Tibial nerve (tissue), 4 donors: ENCODE measurements at regions not wholly inside any gene's neighbourhood (a gene's known extent, or its start where the extent isn't known, plus 50 kb on each side); places are given as distances from the start of the nearest gene placed in this dataset.

Experiments used
- EP300 ChIP-seq, 2 donors: sonication (generic); formaldehyde crosslinking; IDR thresholded peaks; one replicate each; pipeline ENCODE4 v1.6.1; 2017; ENCODE audit warnings: antibody characterized with exemption in 2 of 2, mild to moderate bottlenecking in 1 of 2
- POLR2A ChIP-seq, 2 donors: fragments of 450-650 bp; IDR thresholded peaks; one replicate each; pipeline ENCODE4 v1.6.1; 2017; ENCODE audit warnings: antibody characterized with exemption in 2 of 2, mild to moderate bottlenecking in 2 of 2, moderate library complexity in 2 of 2
- TF ChIP-seq, protein P1 (sequence below), 5 experiments: fragments of 200-600 bp in 3 of 5; fragments of 450-650 bp in 2 of 5; sonication (generic) in 3 of 5; IDR thresholded peaks; one replicate each; pipeline ENCODE4 v1.5.1; 2016 to 2019; ENCODE audit warnings: antibody characterized with exemption in 5 of 5, mild to moderate bottlenecking in 3 of 5, moderate library complexity in 2 of 5

DNA sequence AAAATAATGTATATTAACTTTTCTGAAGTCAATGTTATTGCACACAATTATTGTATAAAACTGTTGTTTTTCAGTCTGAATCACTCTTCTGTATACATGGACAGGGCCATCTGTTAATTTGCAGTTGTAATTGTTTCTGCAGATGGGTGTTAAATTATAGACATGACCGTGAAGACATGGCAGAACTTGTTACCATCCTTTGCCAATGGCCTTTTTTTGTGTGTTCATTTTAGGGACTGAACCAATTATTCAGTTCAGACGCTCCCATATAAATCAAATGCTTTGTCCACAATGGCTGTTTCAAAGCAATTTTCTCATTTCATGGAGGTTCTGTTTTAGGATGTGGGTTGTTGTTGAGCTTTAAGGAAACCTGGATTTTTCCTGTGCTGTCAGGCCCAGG, 533.7 kb downstream of the DOK5 start:
- TF ChIP-seq, protein P1, sequence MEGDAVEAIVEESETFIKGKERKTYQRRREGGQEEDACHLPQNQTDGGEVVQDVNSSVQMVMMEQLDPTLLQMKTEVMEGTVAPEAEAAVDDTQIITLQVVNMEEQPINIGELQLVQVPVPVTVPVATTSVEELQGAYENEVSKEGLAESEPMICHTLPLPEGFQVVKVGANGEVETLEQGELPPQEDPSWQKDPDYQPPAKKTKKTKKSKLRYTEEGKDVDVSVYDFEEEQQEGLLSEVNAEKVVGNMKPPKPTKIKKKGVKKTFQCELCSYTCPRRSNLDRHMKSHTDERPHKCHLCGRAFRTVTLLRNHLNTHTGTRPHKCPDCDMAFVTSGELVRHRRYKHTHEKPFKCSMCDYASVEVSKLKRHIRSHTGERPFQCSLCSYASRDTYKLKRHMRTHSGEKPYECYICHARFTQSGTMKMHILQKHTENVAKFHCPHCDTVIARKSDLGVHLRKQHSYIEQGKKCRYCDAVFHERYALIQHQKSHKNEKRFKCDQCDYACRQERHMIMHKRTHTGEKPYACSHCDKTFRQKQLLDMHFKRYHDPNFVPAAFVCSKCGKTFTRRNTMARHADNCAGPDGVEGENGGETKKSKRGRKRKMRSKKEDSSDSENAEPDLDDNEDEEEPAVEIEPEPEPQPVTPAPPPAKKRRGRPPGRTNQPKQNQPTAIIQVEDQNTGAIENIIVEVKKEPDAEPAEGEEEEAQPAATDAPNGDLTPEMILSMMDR (IDR thresholded peaks at IDR 0.05) = no peak
- TF ChIP-seq POLR2A (IDR thresholded peaks at IDR 0.05) (no peak), EP300 (IDR thresholded peaks at IDR 0.05) (no peak)
